Jurkat, Clone E6-1 (cell line): ENCODE measurements at regions not wholly inside any gene's neighbourhood (a gene's known extent, or its start where the extent isn't known, plus 50 kb on each side); places are given as distances from the start of the nearest gene placed in this dataset.
A peak's percentile ranks its signal among the peaks of the same experiment; 100 is the strongest.

Experiments used
- DNase-seq: peaks from one replicate; pipeline ENCODE4 v3.0.0-alpha.2; 2011; ENCODE audit warnings: low read depth, low spot score
- H3K4me3 ChIP-seq: 2 replicates; pipeline ENCODE4 v1.5.1; 2011; ENCODE audit warnings: mild to moderate bottlenecking, low read length, control low read depth, moderate library complexity

DNA sequence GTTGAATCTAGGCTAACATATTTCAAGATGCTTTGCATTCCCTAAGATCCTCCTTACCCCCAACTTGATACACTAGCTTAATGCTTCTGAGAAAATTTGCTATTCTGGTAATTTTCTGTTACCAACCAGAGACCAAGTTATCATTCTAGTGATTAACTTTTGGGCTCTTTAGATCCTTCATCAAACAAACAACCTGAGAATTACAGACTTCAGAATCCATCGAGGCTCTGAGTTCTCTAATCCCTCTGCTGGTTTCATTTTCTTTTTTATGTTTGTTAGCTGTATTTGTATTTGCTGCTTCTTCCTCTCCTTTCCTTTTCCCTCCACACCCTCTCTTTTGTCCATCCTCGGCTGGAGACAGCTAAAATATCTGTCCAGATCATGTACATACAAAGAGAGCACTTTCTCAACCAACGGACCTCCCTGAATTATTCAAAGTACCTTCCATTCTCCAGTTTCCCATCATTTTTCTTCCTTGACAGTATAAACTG lies 98.7 kb upstream of the RIPOR2 start:
- no peak for DNase-seq
- H3K4me3 ChIP-seq = no peak overlapping the region

DNA sequence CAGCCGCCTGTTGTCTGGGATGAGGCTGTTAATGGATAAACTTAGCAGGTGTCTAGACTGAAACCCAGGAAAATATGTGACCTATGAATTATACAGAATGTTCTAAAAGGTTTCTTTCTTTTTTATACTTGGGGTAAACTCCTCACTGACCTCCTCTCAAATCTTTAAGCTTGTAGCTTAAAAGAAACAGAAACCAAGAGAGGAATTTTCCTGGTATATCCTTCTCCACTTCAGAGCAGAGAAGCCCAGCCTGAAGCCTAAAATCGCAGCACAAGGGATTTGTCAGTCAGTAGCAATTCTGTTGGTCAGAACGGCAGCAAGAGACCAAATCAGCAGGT lies 99.4 kb upstream of the RIPOR2 start:
- no peak for DNase-seq
- no peak overlapping the region for H3K4me3 ChIP-seq

DNA sequence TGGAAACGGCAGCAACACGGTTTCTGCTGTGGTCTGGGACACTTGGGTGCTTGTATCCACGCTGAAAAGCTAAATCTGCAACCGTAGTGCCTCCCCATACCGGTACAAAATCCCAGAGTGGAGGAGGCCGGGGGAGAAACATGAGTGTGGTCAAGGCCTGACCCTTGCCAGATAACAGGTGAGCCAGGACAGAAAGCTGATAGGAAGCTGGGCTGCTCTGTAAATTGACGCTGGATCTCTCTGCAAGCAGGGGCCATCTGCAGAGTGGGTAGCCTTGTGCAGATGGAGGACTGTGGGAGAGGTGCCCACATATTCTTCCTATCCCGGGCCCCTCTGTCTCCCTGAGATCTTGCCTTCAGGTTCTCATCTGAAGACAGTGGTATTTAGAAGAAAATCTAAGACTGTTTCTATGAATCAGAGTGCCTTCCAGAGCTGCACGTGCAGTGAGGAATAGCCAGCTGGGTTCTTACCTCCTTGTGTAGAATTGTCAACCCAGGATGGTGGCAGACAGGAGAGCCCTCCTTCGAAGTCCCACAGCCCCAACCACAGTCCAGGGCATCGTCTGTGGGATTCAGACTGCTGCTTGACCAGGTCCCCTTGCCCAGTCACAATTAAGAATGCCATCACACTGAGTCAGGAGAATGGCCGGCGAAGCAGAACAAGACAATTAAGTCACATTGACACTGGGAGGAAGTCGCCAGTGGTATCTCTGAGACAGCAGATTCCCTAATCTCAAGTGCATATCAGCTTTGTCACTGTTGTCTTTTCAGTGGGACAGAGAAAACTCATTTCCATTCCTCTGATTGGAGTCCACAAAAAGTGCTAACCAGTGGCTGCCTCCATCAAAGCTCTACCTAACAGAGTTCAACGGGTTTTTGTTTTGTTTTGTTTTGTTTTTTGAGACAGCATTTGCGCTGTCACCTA lies 100.0 kb upstream of the RIPOR2 start:
- DNase-seq = no peak
- no peak overlapping the region for H3K4me3 ChIP-seq

DNA sequence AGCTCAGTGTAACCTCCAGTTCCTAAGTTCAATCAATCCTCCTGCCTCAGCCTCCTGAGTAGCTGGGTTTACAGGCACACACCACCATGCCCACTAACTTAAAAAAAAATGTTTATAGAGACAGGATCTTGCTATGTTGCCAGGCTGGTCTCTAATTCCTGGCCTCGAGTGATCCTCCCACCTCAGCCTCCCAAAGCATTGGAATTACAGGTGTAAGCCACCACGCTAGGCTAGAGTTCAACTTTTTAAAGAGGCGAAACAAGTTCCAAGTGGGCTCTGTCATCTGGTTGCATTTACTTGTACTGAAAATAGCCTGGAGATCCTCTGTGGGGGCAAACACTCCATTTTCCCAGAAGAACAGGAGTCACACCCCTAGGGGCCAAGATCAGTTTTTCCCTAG lies 100.7 kb upstream of the RIPOR2 start:
- H3K4me3 ChIP-seq = no peak overlapping the region
- DNase-seq = no peak

DNA sequence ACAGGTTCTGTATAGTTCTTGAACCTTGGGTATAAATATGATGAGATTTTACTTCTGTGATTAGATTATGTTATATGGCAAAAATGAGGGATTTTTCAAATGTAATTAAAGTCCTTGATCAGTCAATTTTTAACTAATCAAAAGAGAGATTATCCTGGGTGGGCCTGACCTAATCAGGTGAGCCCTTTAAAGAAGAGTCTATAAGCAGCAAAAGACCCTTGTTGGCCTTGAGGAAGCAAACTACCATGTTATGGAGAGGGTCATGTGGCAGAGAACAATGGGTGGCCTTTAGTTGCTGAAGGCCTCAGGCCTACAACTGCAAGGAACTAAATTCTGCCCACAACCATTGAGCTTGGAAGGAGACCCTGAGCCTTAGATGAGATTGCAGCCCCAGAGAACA lies 102.5 kb upstream of the RIPOR2 start:
- H3K4me3 ChIP-seq = no peak overlapping the region
- DNase-seq = no peak

DNA sequence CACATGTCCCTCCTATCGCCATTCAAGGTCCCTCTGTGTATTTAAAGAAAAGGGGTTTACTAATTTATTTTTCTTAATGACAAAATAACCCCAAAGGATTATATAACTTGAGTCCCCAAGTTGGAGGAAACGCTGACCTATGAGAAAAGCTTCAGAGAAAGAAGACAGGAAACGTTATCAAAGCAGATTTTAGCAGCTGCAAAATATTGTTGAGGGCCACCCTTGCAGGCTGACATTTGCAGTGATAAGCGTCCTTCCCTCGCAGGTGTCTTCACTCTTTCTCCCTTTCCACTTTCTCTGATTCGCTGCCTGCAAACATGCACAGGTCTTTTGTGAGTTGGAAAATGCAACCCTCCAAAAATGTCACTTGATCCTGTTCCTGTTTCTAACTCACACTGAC lies 103.2 kb upstream of the RIPOR2 start:
- no peak overlapping the region for H3K4me3 ChIP-seq
- DNase-seq = peak; percentile 56

DNA sequence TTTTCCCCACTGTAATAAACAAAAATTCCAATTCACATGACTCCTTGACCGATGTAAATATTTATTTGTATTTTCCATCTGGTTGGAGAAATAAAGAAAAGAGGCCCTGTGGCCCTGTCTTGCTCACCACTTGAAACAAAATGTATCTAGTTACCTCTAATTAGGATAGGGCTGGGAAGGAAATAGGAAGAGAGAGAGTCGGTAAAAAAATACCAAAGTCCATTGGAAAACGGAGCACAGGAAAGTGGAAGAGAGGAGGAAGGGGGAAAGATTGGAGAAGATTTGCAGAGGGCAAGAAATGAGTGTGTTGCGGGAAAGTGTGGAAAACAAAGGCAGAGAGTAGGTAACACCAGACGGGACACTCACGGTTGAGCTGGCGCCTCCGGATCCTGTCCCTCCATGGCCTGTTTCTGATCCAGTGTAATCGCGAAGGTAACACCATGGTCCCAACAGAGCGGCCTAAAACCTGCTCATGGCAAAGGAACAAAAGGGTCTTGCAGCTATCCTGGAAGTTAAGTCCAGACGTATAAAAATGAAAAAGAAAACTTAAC lies 105.8 kb upstream of the RIPOR2 start:
- DNase-seq = no peak
- peak overlapping the region; percentile 44 for H3K4me3 ChIP-seq

DNA sequence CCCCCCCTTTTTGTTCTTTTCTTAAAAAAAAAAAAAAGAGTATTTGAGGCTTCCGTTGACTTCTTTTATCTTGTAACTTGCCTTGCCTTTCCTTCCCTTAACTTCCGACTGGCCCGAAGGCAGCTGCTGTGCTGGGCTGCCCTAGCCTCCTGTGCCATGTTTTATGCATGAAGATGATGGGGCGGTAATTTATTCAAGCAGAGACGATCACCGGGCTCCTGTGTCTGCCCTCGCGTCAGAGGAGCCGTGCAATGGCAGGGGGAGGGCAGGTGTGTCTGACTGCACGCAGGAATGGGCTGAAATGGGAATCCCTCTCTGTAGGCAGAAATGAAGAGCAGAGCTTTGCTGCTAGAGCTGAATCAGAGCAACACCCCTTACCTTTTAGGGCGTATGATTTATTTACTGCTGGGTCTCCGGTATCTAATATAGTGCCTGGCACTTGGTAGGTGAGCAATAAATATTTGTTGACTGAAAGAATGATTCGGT lies 106.3 kb upstream of the RIPOR2 start:
- peak overlapping the region; percentile 44 for H3K4me3 ChIP-seq
- peak; percentile 54 for DNase-seq

DNA sequence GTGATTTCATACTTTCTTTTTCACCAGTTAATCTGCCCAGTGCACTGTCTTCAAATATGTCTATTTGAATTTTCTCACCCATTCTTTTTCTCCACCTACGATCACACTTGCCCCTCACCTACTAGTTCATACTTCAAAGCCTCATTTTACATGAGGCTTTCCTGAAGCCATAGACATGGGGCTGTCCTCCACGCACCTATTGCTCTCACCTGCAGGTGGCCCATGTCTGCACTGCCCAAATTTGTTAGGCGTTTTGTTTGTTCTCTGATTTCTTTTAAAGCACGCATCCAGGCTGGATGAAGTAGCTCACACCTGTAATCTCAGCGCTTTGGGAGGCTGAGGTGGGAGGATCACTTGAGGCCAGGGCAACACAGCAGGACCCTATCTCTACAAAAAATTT lies 106.8 kb upstream of the RIPOR2 start:
- peak; percentile 51 for DNase-seq
- no peak overlapping the region; the same call in 1 of the 2 replicates for H3K4me3 ChIP-seq

DNA sequence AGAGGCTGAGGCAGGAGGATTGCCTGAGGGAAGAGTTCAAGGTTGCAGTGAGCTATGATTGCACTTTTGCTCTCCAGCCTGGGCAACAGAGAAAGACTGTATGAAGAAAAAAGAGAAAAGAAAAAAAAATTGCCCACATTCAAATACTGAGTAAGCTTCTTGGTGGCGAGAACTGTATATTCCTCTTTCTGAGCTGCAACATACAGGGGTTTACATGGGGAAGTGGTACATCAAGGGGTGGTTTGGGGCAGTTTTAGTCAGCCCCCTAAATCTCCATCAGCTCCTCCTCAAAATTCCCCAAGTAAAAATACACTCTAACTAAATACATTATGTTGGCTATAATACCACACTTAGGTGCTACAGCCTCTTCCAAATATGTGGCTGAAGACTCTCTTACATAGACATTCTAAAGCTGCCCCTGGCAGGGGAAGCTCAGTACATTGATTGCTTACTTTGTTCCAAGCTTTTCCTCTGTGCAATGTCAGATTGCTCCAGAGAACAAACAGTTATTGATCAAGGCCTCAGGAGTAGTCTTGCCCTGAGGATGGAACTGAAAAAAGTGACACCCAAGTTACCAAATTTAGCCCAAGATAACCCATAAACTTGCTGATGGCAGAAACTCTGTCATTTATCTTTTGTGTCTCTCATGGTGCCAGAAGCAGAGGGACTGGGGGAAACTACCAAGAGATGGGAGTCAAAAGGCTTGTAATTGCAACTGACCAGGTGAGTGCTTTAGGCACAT lies 107.4 kb upstream of the RIPOR2 start:
- DNase-seq = no peak
- no peak overlapping the region for H3K4me3 ChIP-seq

DNA sequence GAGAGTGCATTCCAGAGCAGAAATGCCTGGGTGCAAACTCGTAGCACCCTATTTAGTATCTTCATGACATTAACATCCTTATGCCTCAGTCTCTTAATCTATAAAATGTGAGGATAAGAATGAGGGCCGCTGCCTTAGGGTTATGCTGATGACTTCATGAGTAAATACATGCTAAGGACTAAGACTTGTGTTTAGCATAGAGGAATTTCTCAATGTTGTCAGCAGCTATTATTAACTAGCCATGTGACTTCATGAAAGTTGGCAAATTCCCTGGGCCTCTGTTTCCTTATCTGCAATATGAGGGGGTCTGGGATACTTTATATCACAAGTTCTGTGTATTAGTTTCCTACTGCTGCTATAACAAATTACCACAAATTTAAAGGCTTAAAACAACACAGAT lies 108.1 kb upstream of the RIPOR2 start:
- DNase-seq = no peak
- H3K4me3 ChIP-seq = no peak overlapping the region

DNA sequence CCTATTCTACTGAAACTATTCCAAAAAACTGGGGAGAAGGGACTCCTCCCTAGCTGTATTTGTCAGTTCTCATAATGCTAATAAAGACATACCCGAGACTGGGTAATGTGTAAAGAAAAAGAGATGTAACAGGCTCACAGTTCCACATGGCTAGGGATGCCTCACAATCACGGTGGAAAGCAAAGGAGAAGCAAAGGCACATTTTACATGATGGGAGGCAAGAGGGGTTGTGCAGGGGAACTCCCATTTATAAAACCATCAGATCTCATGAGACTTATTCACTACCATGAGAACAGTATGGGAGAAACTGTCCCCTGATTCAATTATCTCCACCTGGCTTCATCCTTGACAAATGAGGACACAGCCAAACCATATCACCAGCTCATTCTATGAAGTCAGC lies 111.2 kb upstream of the RIPOR2 start:
- H3K4me3 ChIP-seq = no peak overlapping the region
- no peak for DNase-seq

DNA sequence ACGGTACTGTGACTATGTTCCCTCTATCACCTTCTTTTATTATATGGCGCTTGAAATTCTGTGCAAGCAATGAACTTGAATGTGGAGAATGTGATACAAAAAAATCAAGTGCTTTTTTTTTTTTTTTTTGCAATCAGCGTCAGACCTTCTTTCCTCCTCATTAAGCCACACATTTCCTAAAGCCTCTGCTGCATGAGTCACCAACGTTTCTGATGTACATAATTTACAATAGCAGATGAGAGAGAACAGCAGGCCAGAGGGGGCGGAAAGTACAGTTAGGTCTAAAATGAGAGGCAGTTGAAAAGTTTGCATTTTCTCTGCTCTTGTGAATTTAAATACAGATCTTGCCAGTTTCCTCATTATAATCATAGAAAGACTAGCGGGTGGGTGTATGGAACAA lies 114.6 kb upstream of the RIPOR2 start:
- peak; percentile 87 for DNase-seq
- H3K4me3 ChIP-seq = no peak overlapping the region

DNA sequence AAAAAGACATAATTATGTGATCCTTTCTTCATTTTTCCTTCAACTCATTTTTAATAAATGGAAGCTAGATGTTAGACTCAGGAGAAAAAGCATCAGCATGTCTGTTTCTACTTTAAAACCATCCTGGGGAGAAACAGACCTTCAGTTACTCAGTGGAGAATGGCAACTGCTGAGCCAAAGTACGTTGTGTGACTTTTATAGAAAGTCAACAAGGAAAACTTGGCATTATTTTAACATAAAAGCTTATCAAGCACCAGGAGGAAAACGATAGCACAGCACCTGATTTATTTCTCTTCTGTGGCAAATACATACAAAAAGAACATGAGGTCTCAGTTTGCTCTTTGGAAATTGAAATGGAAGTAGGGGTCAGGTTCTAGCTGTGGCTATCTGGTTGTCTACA lies 115.3 kb upstream of the RIPOR2 start:
- H3K4me3 ChIP-seq = no peak overlapping the region
- no peak for DNase-seq

DNA sequence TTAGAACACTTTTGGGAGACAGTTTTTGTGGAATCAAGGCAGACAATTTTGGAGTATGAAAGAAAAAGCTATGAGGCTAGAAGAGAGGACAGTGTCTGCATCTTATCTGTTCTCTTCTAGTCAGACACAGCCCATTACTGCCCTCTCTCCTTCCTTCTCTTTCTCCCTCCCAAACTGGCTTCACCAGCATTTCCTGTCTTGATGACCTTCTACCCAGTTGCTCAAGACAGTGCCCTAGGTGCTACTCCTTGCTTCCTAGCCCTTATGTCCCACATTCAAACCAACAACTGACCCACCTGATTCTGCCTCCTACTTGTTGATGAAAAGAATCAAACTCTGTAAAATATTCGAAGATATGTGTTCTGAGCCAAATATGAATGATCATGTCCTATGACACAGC lies 116.4 kb upstream of the RIPOR2 start:
- no peak overlapping the region for H3K4me3 ChIP-seq
- DNase-seq = no peak

DNA sequence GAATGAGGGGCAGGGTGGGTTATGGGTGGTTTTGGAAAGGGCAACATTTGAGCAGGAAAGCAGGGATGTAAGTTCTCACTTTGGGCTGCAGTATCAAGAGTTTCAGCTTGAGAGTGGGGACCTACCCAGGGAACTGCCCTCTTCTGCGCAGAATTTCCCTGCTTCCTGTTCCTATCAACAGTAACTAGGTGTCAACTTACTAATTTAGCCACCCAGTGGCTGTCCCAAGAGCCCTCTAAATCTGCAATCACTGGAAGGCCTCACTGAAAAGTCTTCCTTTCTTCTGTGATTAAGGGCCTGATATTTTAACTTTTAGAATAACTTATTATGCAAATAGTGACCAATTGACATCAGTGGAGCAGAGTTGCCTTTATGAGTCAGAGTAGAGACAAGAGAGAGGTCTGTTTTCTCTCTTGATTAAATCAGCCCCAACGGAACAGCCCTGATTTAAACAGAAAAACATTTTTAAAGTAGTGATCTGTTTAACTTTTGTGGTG lies 118.2 kb upstream of the RIPOR2 start:
- no peak overlapping the region for H3K4me3 ChIP-seq
- no peak for DNase-seq

DNA sequence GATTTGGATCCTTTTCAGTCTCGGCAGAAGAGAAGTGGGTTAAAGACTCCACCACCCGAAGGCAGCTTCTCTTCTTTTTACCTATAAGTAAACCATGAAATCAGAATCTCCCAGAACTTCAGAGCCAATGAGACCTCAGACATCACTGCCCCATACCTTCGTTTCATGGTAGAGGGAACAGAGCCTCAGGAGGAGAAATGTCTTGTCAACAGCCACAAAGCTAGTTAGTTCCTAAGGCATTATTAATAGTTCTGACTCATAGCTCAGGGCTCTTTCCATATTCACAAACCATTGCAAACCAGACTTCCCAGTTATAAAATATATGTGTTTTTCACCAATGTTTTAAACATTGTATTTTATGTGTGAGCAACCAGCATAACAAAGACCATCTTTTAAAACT lies 118.7 kb upstream of the RIPOR2 start:
- DNase-seq = no peak
- H3K4me3 ChIP-seq = no peak overlapping the region

DNA sequence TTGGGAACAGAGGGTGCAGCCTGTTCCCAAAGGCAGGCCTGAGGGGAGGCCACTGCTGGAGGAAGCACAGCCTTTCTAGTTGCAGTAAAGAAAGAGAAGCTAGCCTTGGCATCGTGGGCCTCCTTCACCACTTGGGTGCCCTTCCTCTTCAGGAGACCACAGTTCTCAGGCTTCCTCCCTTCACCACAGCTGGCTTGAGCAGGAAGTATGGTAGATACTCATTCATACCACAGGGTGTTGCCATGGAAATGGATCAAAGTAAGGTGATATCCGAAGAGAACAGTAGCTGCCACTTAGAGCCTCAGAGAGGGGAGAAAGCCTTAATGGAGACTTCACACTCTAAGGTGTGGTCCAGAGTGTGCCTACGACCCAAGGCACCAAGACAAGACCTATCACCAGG lies 120.4 kb upstream of the RIPOR2 start:
- DNase-seq = peak; percentile 99

DNA sequence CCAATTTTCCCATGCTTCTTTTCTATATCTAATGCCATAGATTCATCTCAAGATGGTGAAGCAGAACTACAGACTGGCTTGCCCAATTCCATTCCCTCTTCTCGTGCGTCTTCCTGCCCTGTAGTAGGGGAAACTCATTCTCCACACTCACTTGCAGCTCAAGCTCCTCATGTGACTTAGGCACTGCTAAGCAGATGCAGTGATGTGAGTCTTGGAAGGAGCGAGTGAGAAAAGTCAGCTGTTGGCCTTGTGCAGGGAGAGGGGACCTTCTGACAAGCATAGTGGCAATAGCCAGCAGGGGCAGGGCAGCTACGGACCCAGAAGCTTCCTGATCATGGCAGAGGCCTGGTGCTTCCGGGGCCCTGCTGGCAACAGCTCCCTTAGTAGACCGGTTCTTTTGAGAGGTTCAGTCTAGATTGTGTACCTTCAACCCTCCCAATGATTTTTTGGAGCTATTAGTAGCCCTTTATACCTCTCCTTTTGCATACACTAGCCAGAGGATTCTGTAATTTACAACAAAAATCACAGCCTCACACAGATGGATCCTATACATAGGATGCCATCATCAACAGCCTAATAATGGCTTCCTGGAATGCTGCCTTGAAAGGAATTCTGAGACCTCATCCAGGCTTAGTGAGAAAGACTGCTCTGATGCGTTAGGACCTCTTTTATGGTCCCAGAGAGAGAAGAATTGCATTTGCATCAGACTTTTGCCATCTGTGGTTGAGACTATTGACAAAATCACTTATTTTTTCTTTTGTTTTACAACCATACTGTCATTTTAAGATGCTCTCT lies 121.5 kb upstream of the RIPOR2 start:
- no peak overlapping the region for H3K4me3 ChIP-seq
- DNase-seq = no peak

More for the DNA sequence above, 120.4 kb upstream of the RIPOR2 start:
- peak overlapping the region; percentile 19 for H3K4me3 ChIP-seq
